ENCODE measurements at regions not wholly inside any gene's neighbourhood (a gene's known extent, or its start where the extent isn't known, plus 50 kb on each side); places are given as distances from the start of the nearest gene placed in this dataset.

- DNase-seq, result no peak
Measured at GRCh38 chr21:35886887-35887286, 173.4 kb downstream of the SETD4 start.

DNA sequence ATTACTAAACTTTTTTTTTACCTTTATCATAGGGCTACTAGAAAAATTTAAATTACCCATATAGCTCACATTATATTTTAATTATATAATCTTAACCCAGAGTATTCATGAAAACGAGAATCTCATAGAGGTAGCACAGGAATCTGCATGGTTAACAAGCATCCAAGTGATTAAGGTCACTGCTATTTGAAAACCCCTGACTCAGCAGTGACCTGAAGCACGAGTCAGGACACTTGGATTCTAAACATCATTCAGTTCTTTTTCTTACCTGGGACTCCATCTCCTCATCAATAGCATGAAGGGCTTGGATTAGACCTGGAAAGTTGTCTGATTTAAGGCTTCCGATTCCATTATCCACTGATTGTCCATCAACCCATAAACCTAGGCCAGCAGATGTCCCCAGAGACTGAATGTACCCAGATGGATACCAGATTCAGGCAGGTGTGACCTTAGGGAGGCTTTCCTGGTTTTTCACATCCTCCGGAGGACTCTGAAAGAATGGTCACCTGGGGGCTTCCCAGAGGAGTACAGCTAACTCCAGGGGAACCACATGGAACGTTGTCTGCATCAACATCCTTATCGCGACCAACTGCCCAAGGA, 174.3 kb downstream of the SETD4 start:
- no peak for DNase-seq

DNA sequence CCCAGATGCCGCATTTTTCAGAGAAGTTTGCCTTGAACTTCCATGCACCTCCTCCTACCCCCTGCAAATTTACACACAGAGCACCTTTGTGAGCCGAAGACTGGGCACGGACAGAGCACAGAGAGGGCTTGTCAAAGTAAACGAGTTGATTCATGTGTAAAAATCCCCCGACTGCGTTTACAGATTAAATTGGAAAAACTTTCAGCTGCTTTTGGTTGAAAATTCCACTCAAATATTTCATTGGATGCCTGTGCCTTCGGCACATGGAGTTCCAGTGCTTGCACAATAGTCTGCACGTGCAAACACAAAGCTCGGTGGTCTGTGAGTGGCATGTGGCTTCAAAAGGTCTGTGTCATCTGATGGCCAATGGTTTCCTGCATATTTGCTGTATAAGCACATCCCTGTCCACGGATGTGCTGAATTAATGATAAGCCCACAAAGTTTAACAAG, 177.5 kb downstream of the SETD4 start:
- no peak for DNase-seq

DNA sequence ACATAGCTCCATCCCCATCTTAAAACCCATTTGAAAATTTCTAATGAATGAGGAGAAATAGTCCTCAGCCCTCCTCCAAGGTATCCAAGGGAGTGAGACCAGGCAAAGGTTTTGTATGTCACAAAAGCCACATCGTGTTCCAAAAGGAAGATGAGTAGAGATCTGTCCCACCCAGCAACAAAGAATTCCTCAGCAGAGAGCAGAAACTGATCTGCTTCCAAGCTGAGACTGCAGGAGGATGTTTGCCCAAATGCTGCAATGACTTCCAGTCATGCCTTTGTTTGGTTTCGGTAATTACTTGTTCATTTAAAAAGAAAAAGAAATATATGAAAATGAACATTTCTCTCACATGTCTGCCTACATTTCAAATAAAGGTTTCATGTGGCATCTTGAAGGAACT, 186.9 kb downstream of the SETD4 start:
- no peak for DNase-seq

DNA sequence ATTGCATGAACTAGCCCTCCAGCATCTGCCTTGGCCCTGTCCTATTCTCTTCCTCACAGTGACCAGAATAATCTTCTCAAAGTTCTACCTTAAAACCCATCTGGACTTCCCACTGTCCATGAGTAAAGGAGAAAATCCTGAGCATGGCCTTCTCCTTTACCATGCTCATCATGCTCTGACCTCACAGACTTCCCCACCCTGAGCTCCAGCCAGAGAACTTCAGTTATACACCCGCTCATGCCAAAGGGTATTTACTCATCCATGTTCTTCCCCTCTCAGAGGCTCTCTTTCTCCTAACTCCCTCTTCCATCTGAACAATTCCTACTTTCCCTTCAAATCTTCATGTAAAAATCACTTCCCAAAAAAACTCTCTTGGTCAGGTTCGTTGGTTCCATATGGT, 188.4 kb downstream of the SETD4 start:
- no peak for DNase-seq

DNA sequence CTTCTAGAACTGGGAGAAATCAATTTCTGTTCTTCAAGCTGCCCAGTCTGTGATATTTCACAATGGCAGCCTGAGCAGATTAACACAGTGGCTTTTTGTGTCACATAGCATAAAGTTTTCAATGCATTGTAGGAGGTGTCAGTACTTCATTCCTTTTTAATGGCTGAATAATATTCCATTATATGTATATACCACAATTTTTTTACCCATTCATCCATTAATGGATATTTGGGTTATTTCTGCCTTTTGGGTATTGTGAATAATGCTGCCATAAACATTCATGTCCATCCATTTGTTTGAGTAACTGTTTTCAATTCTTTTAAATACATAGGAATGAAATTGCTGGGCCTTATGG, 191.5 kb downstream of the SETD4 start:
- no peak for DNase-seq

DNA sequence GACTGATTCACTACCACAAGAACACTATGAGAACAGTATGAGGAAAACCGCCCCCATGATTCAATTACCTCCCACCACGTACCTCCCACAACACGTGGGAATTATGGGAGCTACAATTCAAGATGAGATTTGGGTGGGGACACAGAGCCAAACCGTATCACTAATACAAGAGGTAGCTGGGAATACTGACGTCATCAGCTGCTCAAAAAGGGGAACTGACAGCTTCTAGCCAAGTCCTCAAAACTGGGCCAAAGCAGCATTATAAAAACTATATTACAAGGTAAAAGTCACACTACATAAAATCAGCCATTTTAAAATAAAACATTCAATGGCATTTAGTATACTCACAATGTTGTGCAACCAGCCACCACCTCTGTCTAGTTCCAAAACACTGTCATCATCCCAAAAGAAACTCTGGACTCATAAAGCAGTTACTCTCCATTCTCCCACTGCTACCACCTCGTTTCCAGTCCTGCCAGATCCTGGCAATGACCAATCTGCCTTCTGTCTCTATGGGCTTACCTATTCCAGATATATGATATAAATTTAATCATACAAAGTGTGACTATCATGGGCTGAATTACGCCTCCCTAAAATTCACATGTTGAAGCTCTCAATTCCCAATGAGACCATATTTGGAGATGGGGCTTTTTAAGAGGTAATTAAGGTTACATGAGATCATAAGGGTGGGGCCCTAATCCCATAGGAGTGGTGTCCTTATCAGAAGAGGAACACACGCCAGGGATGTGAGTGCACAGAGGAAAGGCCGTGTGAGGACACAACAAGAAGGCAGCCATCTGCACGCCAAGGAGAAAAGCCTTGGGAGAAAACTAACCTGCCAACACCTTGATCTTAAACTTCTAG, 192.1 kb downstream of the SETD4 start:
- DNase-seq, result no peak

GRCh38 chr21:35864039-35864438, 196.3 kb downstream of the SETD4 start:
- DNase-seq, result no peak

DNA sequence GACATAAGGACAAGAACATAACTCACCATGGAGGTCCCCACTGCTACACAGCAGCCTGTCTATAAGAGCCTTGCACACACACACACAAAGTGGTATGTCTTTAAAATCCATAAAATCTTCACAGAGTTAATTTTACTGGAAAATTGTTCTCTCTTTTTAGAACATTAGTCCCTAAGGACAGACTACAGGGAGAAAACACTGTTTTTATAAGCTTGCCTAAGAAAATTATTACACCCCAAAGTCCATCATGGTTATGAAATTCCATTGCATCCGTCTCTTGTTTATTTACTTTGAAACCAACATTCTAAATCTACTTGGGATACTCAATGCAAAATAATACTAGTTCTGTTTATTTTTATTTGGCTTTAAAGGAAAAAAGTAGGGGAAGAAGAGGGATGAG, 197.4 kb downstream of the SETD4 start:
- DNase-seq, result no peak

- DNase-seq, result peak; percentile 48
Measured at GRCh38 chr21:35861661-35862060, 198.7 kb downstream of the SETD4 start.

- DNase-seq, result no peak
Measured at GRCh38 chr21:35860189-35860869, 200.0 kb downstream of the SETD4 start.

DNA sequence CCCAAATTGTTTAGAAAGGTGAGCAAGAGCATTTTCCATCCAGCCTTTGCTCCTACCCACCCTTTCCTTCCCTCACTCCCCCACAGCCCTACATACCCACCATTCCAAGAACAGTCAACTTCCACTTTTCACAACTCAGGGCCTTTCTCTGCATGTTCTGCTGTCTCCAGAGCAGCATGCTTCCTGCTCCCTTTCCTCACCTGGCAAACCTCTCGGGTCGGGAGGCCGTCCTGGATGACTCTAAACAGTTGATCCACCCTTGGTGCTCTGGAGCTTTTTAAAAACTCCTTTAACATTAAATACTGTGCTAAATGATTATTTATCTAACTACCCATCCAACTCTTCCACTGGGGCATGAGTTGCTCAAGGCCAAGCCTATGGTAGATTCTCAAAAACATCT, 200.6 kb downstream of the SETD4 start:
- DNase-seq, result no peak

DNA sequence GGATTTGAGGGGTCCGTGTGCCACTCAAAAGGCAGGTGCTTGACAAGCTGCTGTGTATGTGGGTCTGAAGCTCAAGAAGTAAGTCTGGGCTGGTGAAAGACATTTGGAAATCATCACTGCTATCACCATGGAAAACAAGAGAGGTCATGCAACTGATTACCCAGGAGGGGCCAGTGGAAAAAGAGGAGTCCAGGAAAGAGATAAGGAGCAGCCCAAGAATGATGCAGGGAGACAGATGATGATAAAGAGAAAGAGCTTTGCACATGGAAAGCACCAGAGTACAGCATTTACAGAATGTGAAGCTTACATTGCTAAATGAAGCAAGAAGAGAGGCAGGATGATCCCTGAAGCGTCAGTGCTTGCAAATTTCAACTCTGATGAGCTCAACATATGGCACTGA, 203.2 kb downstream of the SETD4 start:
- DNase-seq, result no peak

GRCh38 chr21:35855484-35855883, 204.8 kb downstream of the SETD4 start:
- no peak for DNase-seq

DNA sequence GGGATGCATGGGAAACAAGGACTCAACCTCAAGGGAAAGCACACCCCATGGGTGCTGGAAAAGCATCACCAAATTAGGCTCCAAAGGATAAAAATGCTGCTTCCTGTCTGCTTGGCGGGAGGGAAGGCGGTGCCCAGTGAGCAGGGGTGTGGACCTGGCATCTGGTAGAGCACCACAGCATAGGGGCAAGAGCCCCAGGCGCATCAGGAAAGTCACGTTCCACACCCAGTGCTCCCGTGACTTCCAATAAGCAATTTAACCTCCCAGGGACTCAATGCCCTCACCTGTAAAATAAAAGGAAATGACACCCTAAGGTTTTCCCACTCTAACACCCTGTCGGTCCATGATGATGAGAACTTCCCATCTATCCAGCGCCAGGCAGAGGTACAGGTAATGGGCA, 206.0 kb downstream of the SETD4 start:
- DNase-seq, result no peak

GRCh38 chr21:35853321-35854239, 206.7 kb downstream of the SETD4 start:
- DNase-seq, result no peak

- no peak for DNase-seq
Measured at GRCh38 chr21:35852820-35853219, 207.5 kb downstream of the SETD4 start.

DNA sequence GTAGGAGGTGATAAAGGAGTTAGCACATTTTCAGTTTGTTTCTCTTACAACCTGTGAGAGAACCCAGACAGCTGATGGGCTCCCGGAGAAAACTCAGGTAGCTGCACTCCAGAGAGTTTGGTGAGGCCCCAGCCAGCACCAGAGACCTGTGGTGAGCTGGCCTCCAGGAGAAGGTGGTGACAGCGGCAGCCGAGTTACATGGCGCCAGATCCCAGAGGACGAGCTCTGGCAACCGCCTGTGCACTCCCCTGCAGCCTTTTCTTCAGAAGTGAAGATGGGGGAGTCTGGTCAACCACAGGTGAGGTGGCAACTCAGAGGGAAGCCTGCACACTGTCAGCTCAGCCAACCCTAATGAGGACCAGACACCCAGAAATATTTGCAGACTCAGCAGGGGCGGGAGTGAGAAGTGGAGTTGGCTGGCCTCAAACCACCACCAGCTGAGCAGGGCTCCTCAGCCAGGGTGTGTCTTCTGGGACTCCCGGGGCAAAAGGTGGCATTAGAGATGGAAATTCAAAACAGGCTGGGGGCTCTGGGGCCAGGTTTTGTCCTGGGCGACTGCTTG, 209.7 kb downstream of the SETD4 start:
- DNase-seq, result no peak

DNA sequence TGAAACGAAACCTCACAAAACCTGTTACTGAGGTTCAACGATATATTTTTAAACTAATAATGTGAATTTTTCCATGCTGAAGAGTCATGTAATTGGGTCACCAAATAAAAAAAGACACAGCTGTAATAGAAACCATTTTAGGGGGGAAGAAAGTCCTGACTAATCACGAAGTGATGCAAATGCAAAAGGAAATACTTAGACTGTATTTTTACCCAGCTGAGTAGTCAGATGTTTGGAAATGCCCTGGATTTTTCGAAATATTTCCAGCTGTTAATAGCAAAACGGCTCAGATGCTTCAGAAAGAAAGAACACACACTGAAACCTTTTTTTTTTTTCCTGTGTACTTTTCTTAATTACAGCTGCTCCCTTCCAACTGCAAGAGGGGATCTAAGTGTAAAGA, 210.3 kb downstream of the SETD4 start:
- no peak for DNase-seq

DNA sequence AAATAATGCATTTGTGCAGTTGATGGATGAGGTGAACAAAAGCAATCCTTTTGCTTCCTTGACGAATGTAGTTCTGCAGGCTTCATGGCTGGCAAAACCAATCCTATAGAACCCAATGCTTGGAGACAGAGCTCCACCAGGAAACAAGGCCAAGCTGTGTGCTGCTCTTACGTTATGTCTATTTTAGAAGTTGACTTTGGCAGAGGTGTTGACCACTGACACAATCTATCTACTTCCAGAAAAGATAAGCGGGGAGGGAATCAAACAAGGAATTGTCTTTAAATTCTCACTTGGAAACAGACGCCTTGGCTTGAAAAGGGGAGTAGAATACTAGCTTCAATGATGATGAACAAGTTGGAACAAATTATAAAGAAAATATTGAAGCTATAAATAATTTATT, 211.2 kb downstream of the SETD4 start:
- no peak for DNase-seq

DNA sequence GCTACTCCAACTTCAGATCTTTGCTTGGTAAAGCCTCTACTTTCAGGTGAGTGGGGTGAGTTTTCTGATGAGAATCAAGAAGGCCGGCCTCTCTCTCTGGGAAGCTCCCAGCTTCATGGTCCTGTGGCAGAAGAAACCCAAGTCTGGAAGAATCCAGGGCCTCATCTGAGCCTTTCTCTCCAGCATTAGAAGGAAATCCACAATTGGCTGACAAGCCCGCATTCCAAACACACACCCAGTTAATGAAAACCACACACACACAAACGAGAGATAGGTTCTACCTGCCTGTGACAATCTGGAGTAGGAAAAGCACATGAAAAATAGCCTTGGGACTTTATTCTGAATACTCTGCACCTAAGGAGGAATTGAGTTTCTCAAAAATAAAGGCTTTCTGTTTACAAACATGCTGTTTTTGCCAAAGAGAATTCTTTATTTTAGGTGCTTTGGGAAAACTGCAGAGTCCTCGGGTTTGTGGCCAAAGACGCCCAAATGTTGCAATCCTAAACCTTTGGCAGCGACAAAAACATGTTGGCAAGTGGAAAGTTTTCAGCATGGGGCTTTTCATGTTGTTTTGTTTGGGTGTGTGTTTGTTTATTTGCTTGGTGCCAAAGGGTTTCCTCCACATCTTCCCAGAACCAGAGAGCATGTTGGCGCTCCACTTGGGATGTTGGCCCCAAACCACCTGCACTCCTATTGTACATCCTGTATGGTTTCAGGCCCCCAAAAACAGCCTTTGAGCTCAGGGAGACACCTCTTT, 216.2 kb downstream of the SETD4 start:
- DNase-seq, result no peak

GRCh38 chr21:35840949-35841348, 219.4 kb downstream of the SETD4 start:
- DNase-seq, result no peak

Data from COR-L47 (cell line).